HepG2 (cell line): ENCODE measurements at regions not wholly inside any gene's neighbourhood (a gene's known extent, or its start where the extent isn't known, plus 50 kb on each side); places are given as distances from the start of the nearest gene placed in this dataset.

ENCODE experiments used
- AFF4 ChIP-seq: sonication (generic); formaldehyde crosslinking; IDR thresholded peaks from 2 replicates; pipeline ENCODE4 v1.4.0; 2020; ENCODE audit warnings: missing genetic modification reagents
- DR1 ChIP-seq: sonication (generic); formaldehyde crosslinking; IDR thresholded peaks from 2 replicates; pipeline ENCODE4 v1.8.0; 2021; ENCODE audit warnings: mild to moderate bottlenecking, missing genetic modification reagents, inconsistent platforms
- JDP2 ChIP-seq: sonication (generic); formaldehyde crosslinking; IDR thresholded peaks from 2 replicates; pipeline ENCODE4 v1.8.1; 2022; ENCODE audit warnings: missing genetic modification reagents, borderline replicate concordance
- MATR3 ChIP-seq: sonication (generic); formaldehyde crosslinking; IDR thresholded peaks from 2 replicates; pipeline ENCODE4 v1.4.0; 2020; ENCODE audit warnings: missing genetic modification reagents
- NAIF1 ChIP-seq: sonication (generic); formaldehyde crosslinking; IDR thresholded peaks from 2 replicates; pipeline ENCODE4 v1.5.0; 2020; ENCODE audit warnings: mild to moderate bottlenecking, missing genetic modification reagents, borderline replicate concordance
- PPARG ChIP-seq: conservative IDR thresholded peaks from 2 replicates; pipeline ENCODE4 v1.6.1; 2016; ENCODE audit warnings: missing biosample characterization, missing genetic modification reagents
- RCOR2 ChIP-seq: IDR thresholded peaks from 2 replicates; pipeline ENCODE4 v1.6.1; 2016; ENCODE audit warnings: missing biosample characterization, missing genetic modification reagents
- SMARCE1 ChIP-seq: fragments of 450-650 bp; IDR thresholded peaks from 2 replicates; pipeline ENCODE4 v1.6.1; 2017; ENCODE audit warnings: borderline replicate concordance
- ZNF225 ChIP-seq: sonication (generic); formaldehyde crosslinking; IDR thresholded peaks from 2 replicates; pipeline ENCODE4 v1.4.0; 2020; ENCODE audit warnings: mild to moderate bottlenecking, missing genetic modification reagents
- ZNF484 ChIP-seq: sonication (generic); formaldehyde crosslinking; IDR thresholded peaks from 2 replicates; pipeline ENCODE4 v1.5.1; 2020; ENCODE audit warnings: mild to moderate bottlenecking, low read depth, missing genetic modification reagents, borderline replicate concordance
- ZNF496 ChIP-seq: sonication (generic); formaldehyde crosslinking; IDR thresholded peaks from 2 replicates; pipeline ENCODE4 v1.8.1; 2023; ENCODE audit warnings: mild to moderate bottlenecking, moderate library complexity, missing genetic modification reagents; ENCODE audit not compliant: insufficient replicate concordance
- ZNF543 ChIP-seq: sonication (generic); formaldehyde crosslinking; IDR thresholded peaks from 2 replicates; pipeline ENCODE4 v1.4.0; 2020; ENCODE audit warnings: mild to moderate bottlenecking, missing genetic modification reagents
- ZNF703 ChIP-seq: sonication (generic); formaldehyde crosslinking; IDR thresholded peaks from 2 replicates; pipeline ENCODE4 v1.5.1; 2020; ENCODE audit warnings: missing genetic modification reagents, mild to moderate bottlenecking, moderate library complexity, borderline replicate concordance
- TF ChIP-seq, protein P1 (sequence below): IDR thresholded peaks from 2 replicates; pipeline ENCODE4 v1.6.1; 2016; ENCODE audit warnings: mild to moderate bottlenecking, missing biosample characterization, missing genetic modification reagents
- TF ChIP-seq, protein P2 (sequence below): sonication (generic); formaldehyde crosslinking; IDR thresholded peaks from 2 replicates; pipeline ENCODE4 v1.4.0; 2020; ENCODE audit warnings: low read depth, missing genetic modification reagents
- TF ChIP-seq, protein P3 (sequence below), 2 experiments: sonication (generic) in 1 of 2; formaldehyde crosslinking in 1 of 2; IDR thresholded peaks; 2 replicates each; pipeline versions ENCODE4 v1.6.1 to v1.9.0; 2014 to 2022; ENCODE audit warnings: antibody characterized with exemption in 1 of 2, borderline replicate concordance in 1 of 2, inconsistent platforms in 1 of 2, low read depth in 1 of 2, missing genetic modification reagents in 1 of 2

- TF ChIP-seq JDP2 (CRISPR knock-in tag) (no peak), RCOR2 (CRISPR knock-in tag) (0 out of 2 replicates have a peak, but pooled peaks have one; percentile 51), ZNF496 (CRISPR knock-in tag) (no peak), SMARCE1 (no peak), ZNF543 (CRISPR knock-in tag) (no peak), ZNF703 (CRISPR knock-in tag) (no peak), AFF4 (CRISPR knock-in tag) (no peak), MATR3 (no peak), PPARG (CRISPR knock-in tag) (peak; percentile 79), DR1 (CRISPR knock-in tag) (no peak), ZNF225 (CRISPR knock-in tag) (no peak; the same call in 1 of the 2 replicates), NAIF1 (CRISPR knock-in tag) (no peak), ZNF484 (CRISPR knock-in tag) (no peak)
- TF ChIP-seq, protein P1, sequence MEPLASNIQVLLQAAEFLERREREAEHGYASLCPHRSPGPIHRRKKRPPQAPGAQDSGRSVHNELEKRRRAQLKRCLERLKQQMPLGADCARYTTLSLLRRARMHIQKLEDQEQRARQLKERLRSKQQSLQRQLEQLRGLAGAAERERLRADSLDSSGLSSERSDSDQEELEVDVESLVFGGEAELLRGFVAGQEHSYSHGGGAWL (CRISPR knock-in tag) = no peak
- TF ChIP-seq, protein P2, sequence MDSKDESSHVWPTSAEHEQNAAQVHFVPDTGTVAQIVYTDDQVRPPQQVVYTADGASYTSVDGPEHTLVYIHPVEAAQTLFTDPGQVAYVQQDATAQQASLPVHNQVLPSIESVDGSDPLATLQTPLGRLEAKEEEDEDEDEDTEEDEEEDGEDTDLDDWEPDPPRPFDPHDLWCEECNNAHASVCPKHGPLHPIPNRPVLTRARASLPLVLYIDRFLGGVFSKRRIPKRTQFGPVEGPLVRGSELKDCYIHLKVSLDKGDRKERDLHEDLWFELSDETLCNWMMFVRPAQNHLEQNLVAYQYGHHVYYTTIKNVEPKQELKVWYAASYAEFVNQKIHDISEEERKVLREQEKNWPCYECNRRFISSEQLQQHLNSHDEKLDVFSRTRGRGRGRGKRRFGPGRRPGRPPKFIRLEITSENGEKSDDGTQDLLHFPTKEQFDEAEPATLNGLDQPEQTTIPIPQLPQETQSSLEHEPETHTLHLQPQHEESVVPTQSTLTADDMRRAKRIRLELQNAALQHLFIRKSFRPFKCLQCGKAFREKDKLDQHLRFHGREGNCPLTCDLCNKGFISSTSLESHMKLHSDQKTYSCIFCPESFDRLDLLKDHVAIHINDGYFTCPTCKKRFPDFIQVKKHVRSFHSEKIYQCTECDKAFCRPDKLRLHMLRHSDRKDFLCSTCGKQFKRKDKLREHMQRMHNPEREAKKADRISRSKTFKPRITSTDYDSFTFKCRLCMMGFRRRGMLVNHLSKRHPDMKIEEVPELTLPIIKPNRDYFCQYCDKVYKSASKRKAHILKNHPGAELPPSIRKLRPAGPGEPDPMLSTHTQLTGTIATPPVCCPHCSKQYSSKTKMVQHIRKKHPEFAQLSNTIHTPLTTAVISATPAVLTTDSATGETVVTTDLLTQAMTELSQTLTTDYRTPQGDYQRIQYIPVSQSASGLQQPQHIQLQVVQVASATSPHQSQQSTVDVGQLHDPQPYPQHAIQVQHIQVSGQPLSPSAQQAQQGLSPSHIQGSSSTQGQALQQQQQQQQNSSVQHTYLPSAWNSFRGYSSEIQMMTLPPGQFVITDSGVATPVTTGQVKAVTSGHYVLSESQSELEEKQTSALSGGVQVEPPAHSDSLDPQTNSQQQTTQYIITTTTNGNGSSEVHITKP (CRISPR knock-in tag) = no peak
- TF ChIP-seq, protein P3, sequence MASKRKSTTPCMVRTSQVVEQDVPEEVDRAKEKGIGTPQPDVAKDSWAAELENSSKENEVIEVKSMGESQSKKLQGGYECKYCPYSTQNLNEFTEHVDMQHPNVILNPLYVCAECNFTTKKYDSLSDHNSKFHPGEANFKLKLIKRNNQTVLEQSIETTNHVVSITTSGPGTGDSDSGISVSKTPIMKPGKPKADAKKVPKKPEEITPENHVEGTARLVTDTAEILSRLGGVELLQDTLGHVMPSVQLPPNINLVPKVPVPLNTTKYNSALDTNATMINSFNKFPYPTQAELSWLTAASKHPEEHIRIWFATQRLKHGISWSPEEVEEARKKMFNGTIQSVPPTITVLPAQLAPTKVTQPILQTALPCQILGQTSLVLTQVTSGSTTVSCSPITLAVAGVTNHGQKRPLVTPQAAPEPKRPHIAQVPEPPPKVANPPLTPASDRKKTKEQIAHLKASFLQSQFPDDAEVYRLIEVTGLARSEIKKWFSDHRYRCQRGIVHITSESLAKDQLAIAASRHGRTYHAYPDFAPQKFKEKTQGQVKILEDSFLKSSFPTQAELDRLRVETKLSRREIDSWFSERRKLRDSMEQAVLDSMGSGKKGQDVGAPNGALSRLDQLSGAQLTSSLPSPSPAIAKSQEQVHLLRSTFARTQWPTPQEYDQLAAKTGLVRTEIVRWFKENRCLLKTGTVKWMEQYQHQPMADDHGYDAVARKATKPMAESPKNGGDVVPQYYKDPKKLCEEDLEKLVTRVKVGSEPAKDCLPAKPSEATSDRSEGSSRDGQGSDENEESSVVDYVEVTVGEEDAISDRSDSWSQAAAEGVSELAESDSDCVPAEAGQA (IDR thresholded peaks at IDR 0.05; ENCODE audit: low read depth) = no peak
- TF ChIP-seq, protein P3 (CRISPR knock-in tag; IDR thresholded peaks at IDR 0.05; ENCODE audit: borderline replicate concordance) = no peak
Observed at GRCh38 chr20:12925210-12925755, 83.5 kb upstream of the SPTLC3 start (continued).
